ENCODE measurements at regions not wholly inside any gene's neighbourhood (a gene's known extent, or its start where the extent isn't known, plus 50 kb on each side); places are given as distances from the start of the nearest gene placed in this dataset.

DNA sequence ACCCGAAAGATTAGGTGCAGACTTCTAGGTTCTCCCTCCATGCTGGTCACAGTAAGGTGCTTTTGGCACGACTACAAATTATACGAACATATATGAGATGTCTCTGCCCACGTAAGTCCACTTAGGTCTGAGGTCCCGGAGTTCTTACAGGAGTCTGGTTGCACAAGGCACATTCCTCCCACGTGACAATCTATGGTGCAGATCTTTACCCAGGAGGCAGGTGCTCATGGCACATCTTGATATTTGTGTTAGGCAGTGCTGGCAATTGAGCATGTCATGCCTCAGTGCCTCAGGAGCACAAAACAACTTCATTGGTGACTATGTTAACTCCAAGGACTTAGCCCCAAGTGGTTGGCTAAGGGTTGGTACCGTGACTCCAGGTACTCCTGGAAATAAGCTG, 92.0 kb upstream of the AMN1 start:
- H3K18ac ChIP-seq (ENCODE audit: extremely low read depth, low read length): no peak overlapping the region
- no peaks in the 10 kb centered on the region for H3K4me1 ChIP-seq (replicated peaks in 1 of 4; ENCODE audit: control insufficient read depth in 3 of 4, insufficient read depth in 4 of 4, low read length in 3 of 4)
- POLR2A ChIA-PET (ENCODE audit: partially characterized antibody): no interaction called here
- no peaks in the 10 kb centered on the region for H3K23me2 ChIP-seq (ENCODE audit: low read depth, low read length)
- DNase-seq (ENCODE audit: low read depth in 1 of 2, low spot score in 2 of 2): no peak
- no peak overlapping the region for H2BK12ac ChIP-seq (ENCODE audit: low read depth, low read length)
- no peak overlapping the region for H3K4ac ChIP-seq (replicated peaks; ENCODE audit: insufficient read length, low read depth, low read length)
- TF ChIP-seq RBBP5 (IDR thresholded peaks at IDR 0.05; ENCODE audit: borderline replicate concordance, low read depth, low read length) (no peak), BACH1 (IDR thresholded peaks at IDR 0.05; ENCODE audit: low read length) (no peak), KDM5A (IDR thresholded peaks at IDR 0.05; ENCODE audit: low read length) (no peak), CHD1 (IDR thresholded peaks at IDR 0.05; ENCODE audit: low read depth, low read length) (no peak), CREB1 (IDR thresholded peaks at IDR 0.05) (no peak), SUZ12 (IDR thresholded peaks at IDR 0.05; ENCODE audit: low read length) (no peak)
- no peaks in the 10 kb centered on the region for H3K27me3 ChIP-seq (replicated peaks in 1 of 4; ENCODE audit: control insufficient read depth in 3 of 4, extremely low read depth in 1 of 4, insufficient read depth in 3 of 4, low read length in 3 of 4)
- H3K14ac ChIP-seq (ENCODE audit: insufficient read length): no peak overlapping the region
- no peak for FAIRE-seq
- WGBS, 2 experiments (ENCODE audit: extremely low coverage in 1 of 2, insufficient coverage in 1 of 2, insufficient read length in 1 of 2, insufficient replicate concordance in 2 of 2, low coverage in 1 of 2, low lambda C conversion rate in 2 of 2, missing lambda C conversion rate in 1 of 2): 87% methylated on average over 7 of the region's 7 CpGs; no CpG with 5 or more reads in 1 of the 2 experiments
- H3K23ac ChIP-seq (ENCODE audit: insufficient read length): no peak overlapping the region
- H2BK120ac ChIP-seq (replicated peaks; ENCODE audit: low read depth, low read length): no peak overlapping the region
- no peaks in the 10 kb centered on the region for H3K79me2 ChIP-seq (ENCODE audit: control insufficient read depth in 1 of 2, insufficient read depth in 2 of 2, low read length in 2 of 2)
- CTCF ChIA-PET (ENCODE audit: partially characterized antibody): interaction anchor here (0.8 kb wide), 1 partner anchor 313 kb away, joined by 3 read pairs; no protein-coding TSS in a partner anchor
- no peak overlapping the region; a peak in 1 of 7 replicates for H3K9ac ChIP-seq (replicated peaks in 1 of 4; ENCODE audit: extremely low read depth in 1 of 4, low read depth in 3 of 4, low read length in 3 of 4)
- no peak overlapping the region for H3K27ac ChIP-seq (ENCODE audit: low read depth, low read length)
- no peak overlapping the region for H2AK5ac ChIP-seq (ENCODE audit: low read depth, low read length)
- peaks cover under 1 to 6% of the 10 kb centered on the region in 2 experiments; a peak in 2 of 4 replicates for H3K9me3 ChIP-seq (ENCODE audit: insufficient read depth in 2 of 2, low read depth in 1 of 2, low read length in 1 of 2)
- no peak overlapping the region for H4K91ac ChIP-seq (replicated peaks; ENCODE audit: insufficient read length, low read length)
- H2BK15ac ChIP-seq (ENCODE audit: low read length): no peak overlapping the region
- no peak overlapping the region for H4K5ac ChIP-seq (ENCODE audit: insufficient read length, low read depth, low read length)
- no peak overlapping the region for H3K4me2 ChIP-seq (ENCODE audit: insufficient read depth in 1 of 2, low read depth in 2 of 2, low read length in 2 of 2)
- no peak overlapping the region for H4K8ac ChIP-seq (ENCODE audit: extremely low read depth, insufficient read depth, low read length)
- H3K36me3 ChIP-seq (ENCODE audit: control insufficient read depth in 2 of 4, insufficient read depth in 4 of 4, low read length in 3 of 4): no peaks in the 10 kb centered on the region
- no peak overlapping the region for H3K56ac ChIP-seq (replicated peaks; ENCODE audit: insufficient read length, low read depth, low read length)
- H2AFZ ChIP-seq (ENCODE audit: low read length): no peak overlapping the region
- no peaks in the 10 kb centered on the region for H3K79me1 ChIP-seq (ENCODE audit: low read depth, low read length)
- H3K4me3 ChIP-seq (ENCODE audit: extremely low read depth in 1 of 4, insufficient read depth in 2 of 4, low read depth in 3 of 4, low read length in 4 of 4): no peak overlapping the region
- H2BK20ac ChIP-seq (ENCODE audit: low read length): no peak overlapping the region
- no peak overlapping the region for H2BK5ac ChIP-seq (ENCODE audit: low read depth, low read length)
- H4K20me1 ChIP-seq (replicated peaks in 1 of 2; ENCODE audit: control insufficient read depth in 1 of 2, insufficient read depth in 2 of 2, low read length in 2 of 2): no peaks in the 10 kb centered on the region

Data from H1 (cell line).